ENCODE measurements at regions not wholly inside any gene's neighbourhood (a gene's known extent, or its start where the extent isn't known, plus 50 kb on each side); places are given as distances from the start of the nearest gene placed in this dataset.

DNA sequence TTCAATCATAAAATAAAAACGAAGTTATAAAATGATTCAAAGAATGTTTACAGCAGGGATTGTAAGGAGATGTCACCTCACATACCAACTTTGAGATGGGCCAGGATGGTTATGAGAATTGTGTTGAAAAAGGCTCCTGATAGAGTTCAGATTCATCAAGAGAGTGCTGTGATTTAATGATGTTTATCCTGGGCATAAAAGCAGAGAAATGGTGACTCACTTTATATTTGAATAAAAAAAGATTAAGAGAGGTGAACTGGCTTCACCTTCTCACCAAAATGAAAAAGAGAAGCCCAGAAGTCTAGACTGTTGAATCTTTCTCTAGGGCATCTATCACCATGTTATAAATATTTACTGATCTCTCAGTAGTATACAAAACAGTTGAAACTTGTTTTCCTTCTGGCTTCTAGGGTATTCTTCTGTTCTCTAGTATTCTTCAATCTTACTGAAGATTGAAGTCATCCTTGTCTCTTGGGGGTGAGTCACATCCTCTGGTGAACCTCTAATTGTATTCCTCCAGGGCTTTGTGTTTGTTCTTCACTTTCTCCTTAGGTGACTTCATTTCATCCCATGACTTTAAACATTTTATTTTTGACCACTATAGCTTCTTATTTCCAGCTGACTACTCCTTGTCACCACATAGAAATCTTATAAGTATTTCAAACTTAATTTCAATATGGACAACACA is 1237.3 kb upstream of the C9orf72 start:
- DNase-seq (ENCODE audit: low read depth) = peak; percentile 11

DNA sequence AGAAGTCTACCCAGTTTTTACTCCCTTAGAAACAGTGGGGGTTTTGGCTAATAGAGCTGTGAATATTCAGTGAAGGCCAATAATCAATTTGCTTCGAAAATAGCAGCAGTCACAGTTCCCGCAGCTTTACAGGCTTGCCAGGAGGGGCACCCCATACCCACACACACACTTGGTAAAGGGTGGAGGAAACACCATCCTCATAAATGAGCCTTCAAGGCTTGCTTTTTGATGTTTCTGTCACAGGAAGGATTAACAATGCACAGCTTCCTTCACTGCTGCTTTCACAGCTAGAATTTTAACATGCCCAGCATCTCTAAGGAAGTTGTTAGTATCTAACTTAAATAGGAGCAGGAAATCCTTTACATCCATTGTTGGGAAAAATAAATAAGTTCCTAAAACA is 1247.5 kb upstream of the C9orf72 start:
- DNase-seq (ENCODE audit: low read depth) = no peak

DNA sequence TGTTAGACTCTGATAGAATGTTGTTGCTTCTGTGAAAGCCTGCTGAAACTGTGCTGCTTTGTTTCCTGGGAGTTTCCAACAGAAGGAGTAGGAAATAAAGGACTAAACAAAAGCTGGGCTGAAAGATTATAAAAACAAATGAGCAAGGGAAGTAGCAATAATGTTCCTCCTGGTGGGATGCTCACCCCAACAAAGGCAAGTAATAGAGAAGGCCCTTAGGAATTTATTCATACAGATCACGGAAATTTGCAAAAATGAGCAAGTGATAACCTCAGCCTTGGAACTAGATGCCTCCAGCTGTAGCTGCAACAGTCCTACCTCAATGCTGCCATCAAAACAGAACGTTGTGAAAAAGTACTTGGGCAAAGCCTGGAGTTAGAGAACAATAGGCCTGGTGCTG is 1248.0 kb upstream of the C9orf72 start:
- no peak for DNase-seq (ENCODE audit: low read depth)

DNA sequence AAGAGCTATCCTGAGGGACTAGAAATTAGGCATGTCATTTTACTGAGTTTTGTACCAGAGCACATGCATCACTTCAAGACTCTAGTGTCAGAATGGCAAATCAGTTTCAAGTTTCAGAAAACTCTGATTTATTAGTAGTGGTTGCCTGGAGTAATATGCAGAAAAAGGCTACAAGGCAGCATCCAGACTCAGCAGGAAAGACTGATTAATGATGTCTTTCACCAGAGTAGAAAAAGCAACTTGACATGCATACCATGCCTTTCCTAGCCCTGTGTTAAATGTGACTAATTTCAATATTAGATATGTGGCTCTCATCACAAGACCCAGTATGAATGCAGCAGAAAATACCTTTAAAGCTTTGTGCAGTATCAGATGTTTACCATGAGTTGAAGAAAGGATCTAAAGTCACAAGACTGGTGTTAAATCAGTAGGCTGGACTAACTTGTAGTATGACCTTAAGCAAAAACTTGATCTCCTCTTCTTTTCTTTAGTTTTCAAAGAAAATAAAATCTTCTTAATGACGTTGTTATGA is 1251.2 kb upstream of the C9orf72 start:
- no peak for DNase-seq (ENCODE audit: low read depth)

GRCh38 chr9:28832168-28832770 is 1259.0 kb upstream of the C9orf72 start:
- DNase-seq (ENCODE audit: low read depth) = no peak

DNA sequence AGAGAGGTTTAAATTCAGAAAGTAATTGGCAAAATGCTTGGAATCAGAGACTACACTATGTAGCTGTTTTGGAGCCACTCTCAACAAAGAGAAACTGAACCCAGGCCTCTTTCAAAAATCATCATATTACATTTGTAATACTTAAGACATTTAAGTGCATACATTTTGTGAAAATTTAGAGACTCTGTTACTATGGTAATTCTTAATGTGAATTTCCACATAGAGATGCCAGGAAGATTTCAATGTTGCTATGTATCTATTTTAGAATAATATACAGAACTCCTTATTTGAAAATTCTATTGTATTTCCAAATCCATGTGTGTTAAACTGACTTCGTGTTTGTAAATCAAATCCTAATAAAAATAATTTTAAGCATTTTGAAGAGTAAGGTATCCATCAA is 1260.9 kb upstream of the C9orf72 start:
- DNase-seq (ENCODE audit: low read depth) = no peak

- DNase-seq (ENCODE audit: low read depth) = no peak
Measured at GRCh38 chr9:28839778-28840430, 1266.6 kb upstream of the C9orf72 start.

- no peak for DNase-seq (ENCODE audit: low read depth)
Measured at GRCh38 chr9:28841775-28842174, 1268.5 kb upstream of the C9orf72 start.

DNA sequence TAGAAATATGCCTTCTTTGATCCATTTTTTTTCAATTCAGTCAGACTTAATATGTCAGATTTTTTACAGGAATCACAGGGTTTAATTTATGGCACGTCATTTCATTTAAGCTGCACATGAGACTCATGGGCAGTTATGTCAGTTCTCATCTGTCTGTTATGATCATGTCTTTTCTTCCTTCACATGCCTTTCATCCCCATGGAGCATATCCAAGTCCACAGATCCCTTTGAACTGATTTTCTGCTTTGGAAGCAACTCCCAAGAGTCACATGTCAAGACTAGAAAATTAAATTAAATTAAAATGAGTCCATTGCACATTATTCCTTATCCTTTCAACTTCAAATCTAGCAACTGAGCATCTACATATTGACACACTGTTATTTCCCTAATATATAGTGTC is 1274.0 kb upstream of the C9orf72 start:
- no peak for DNase-seq (ENCODE audit: low read depth)

- DNase-seq (ENCODE audit: low read depth) = no peak
Measured at GRCh38 chr9:28848671-28849070, 1275.4 kb upstream of the C9orf72 start.

DNA sequence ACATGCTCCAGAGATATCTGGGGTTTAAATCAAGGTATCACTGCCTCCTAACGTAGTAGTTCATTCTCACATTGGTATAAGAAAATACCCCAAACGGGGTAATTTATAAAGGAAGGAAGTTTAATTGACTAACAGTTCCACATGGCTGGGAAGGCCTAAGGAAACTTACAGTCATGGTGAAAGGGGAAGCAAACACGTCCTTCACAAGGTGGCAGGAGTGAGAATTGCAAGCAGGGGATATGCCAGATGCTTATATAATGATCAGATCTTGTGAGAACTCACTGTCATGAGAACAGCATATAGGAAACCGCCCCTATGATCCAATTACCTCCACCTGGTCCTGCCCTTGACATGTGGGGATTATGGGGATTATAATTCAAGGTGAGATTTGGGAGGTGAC is 1280.2 kb upstream of the C9orf72 start:
- no peak for DNase-seq (ENCODE audit: low read depth)

GRCh38 chr9:28866951-28867350 is 1293.7 kb upstream of the C9orf72 start:
- DNase-seq (ENCODE audit: low read depth) = no peak

- no peak for DNase-seq (ENCODE audit: low read depth)
Measured at GRCh38 chr9:28868228-28868990, 1295.1 kb upstream of the C9orf72 start.

DNA sequence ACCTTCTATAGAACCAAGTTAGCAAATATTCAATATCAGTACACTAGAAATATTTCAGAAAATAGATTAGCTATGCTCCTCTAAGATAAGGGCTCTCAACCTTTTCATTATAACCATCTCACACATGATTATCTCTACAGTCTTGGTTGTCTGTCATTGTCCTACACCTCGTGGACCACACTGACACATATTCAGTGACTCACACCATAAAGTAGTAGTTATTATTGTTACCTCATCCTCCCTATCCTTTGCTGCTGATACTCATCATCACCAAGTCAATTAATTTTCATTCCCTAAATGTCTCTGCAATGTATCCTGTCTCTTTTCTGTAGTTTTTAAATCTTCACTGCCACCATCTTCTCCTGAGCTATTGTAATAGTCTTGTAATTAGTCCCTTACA is 1309.2 kb upstream of the C9orf72 start:
- no peak for DNase-seq (ENCODE audit: low read depth)

- no peak for DNase-seq (ENCODE audit: low read depth)
Measured at GRCh38 chr9:28883234-28883633, 1310.0 kb upstream of the C9orf72 start.

DNA sequence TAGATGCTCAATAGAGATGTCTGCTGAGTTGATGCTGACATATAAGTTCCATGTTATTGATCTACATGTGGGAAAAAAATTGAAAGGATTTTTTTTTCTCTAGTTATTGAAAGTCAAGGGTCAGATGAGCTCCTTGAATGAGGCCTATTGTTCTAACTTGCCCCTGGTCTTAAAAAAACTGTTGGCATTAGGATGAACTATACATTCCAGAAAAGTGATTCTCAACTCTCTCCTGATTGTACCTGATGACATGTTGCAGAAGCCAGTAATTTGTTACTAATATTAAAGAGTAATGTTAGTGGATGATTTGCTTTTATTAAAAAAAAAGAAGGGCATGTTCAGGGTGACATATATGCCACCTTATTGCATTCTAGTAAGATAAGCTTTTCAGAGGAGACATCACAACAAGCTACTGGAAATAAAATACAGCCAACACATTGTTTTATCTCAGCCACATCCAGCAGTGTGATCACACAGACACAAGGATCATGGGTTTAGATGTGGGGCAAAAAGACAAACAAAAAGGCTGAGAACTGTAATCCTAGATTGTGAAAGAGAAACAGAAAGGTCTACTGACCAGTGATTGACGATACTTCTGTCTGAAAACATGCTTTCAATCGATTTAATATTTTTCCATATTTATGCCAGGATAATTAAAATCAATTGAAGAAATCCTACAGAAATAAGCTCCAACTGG is 1314.1 kb upstream of the C9orf72 start:
- no peak for DNase-seq (ENCODE audit: low read depth)

DNA sequence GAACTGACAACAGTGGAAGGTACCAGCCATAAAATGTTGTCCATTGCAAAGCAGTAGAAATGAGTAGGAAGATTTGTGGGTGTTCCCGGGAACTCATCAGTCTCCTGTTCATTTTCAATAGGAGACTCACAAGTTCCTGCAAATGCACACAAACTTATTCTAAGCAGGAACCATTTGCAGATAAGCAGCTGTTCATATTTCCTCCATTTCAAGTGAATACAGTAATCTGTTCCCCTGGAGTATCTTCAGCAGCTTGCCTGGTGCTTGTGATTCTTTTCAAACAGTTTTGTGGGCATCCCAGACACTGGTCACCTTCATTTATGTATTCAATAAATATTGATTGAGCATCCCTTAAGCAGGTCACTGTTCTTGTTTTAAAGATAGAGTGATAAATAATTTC is 1315.5 kb upstream of the C9orf72 start:
- DNase-seq (ENCODE audit: low read depth) = no peak

DNA sequence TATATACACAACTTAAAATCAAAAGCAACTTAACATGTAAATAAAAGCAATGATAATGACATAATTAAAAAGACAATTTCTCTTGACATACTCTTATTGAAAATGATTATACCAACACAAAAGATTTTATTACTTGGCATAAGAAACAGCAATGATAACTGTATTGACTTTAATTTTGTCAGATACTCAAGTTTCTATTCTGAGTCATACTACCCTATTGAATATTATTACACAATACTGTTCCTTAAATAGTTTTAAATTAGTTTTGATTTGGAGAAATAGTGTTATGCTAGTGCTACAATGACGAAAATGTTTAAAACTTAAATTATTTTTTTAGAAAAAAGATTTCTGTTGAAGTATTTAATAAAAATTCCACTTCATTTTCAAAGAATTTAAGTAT is 1319.3 kb upstream of the C9orf72 start:
- no peak for DNase-seq (ENCODE audit: low read depth)

GRCh38 chr9:28899267-28899666 is 1326.0 kb upstream of the C9orf72 start:
- no peak for DNase-seq (ENCODE audit: low read depth)

DNA sequence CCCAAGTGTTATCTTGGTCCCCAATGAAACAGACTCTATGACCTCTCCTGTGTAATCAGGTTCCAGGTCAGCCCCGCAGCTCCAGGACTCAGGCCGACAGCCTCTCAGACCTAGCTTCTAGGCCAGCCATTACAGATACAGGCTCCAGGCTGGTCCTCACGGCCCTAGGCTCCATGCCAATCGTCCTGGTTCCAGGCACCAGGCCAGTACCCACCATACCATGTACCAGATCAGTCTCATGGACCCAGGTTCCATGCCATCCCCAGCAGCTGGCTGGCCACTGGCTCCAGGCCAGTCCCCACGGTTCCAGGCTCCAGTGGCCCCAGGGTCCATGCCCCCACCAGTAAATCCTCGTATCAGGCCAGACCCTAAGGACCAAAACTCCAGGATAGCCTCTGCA is 1326.6 kb upstream of the C9orf72 start:
- no peak for DNase-seq (ENCODE audit: low read depth)

- DNase-seq (ENCODE audit: low read depth) = no peak
Measured at GRCh38 chr9:28900406-28900805, 1327.1 kb upstream of the C9orf72 start.

DNA sequence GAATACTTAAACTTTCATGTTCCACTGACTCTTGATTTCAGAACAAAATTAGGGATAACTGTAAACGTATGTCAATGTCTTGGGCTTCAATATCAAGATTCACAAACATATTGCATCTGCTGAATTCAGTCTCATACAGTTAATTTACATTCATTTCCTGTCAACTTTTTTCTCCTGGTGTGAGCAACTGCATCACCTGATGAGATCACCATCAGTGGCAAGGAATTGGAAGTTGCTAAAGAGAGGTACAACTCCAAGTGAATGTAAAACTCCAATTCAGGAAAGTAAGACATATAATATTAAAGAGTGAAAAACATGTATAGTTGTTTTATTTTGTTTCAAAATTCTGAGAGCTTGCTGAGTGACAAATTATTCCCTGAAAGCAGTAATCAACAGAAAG is 1336.2 kb upstream of the C9orf72 start:
- no peak for DNase-seq (ENCODE audit: low read depth)

All from RPMI7951 (cell line).